Breast epithelium (tissue), 4 donors: ENCODE measurements at regions not wholly inside any gene's neighbourhood (a gene's known extent, or its start where the extent isn't known, plus 50 kb on each side); places are given as distances from the start of the nearest gene placed in this dataset.

Source experiments
- DNase-seq, 2 donors: peaks; one replicate each; pipeline ENCODE4 v3.0.0-alpha.2; 2019; ENCODE audit warnings: low spot score in 2 of 2
- H3K27ac ChIP-seq, 2 donors: fragments of 200-600 bp; sonication (generic) in 1 of 2; one replicate each; pipeline ENCODE4 v1.5.1; 2016 to 2019; ENCODE audit warnings: mild to moderate bottlenecking in 1 of 2
- H3K27me3 ChIP-seq, 2 donors: fragments of 200-600 bp; sonication (generic) in 1 of 2; one replicate each; pipeline versions ENCODE4 v1.5.1 to v1.6.0; 2017 to 2019; ENCODE audit warnings: control low read depth in 1 of 2, mild to moderate bottlenecking in 1 of 2
- H3K36me3 ChIP-seq: fragments of 200-600 bp; one replicate; pipeline ENCODE4 v1.5.1; 2019
- H3K4me1 ChIP-seq, 2 donors: fragments of 200-600 bp; sonication (generic); one replicate each; pipeline ENCODE4 v1.5.1; 2016 to 2019; ENCODE audit warnings: control low read depth in 1 of 2
- H3K4me3 ChIP-seq, 3 donors: fragments of 200-600 bp; sonication (generic); 1 replicate in 2 of 3; 2 replicates in 1 of 3; pipeline ENCODE4 v1.5.1; 2016 to 2019; ENCODE audit warnings: mild to moderate bottlenecking in 3 of 3, moderate library complexity in 2 of 3
- H3K9me3 ChIP-seq, 2 donors: fragments of 200-600 bp; sonication (generic) in 1 of 2; one replicate each; pipeline ENCODE4 v1.5.1; 2016 to 2019; ENCODE audit warnings: control low read depth in 1 of 2
- CTCF ChIP-seq, 3 donors: fragments of 450-650 bp; IDR thresholded peaks; one replicate each; pipeline ENCODE4 v1.5.1; 2016 to 2017; ENCODE audit warnings: antibody characterized with exemption in 3 of 3, mild to moderate bottlenecking in 3 of 3, moderate library complexity in 3 of 3
- POLR2A ChIP-seq: fragments of 450-650 bp; IDR thresholded peaks from one replicate; pipeline ENCODE4 v1.6.1; 2016; ENCODE audit warnings: antibody characterized with exemption, mild to moderate bottlenecking, moderate library complexity
- POLR2AphosphoS5 ChIP-seq, 3 donors: sonication (generic); formaldehyde crosslinking; IDR thresholded peaks; one replicate each; pipeline ENCODE4 v1.6.1; 2017; ENCODE audit warnings: antibody characterized with exemption in 3 of 3
- intact Hi-C: fragments of 100-400 bp; cut with DNase I; formaldehyde crosslinking; loops from one replicate; pipeline ENCODE4 v1.15.1; 2023; ENCODE audit warnings: low total_unique reads

- H3K27ac ChIP-seq, result no peak overlapping the region
- no peak for DNase-seq
- H3K36me3 ChIP-seq, result no peaks in the 10 kb centered on the region
- H3K4me3 ChIP-seq, result no peak overlapping the region
- H3K4me1 ChIP-seq, result no peaks in the 10 kb centered on the region
- intact Hi-C loops, result no loop called here
- no peak for TF ChIP-seq POLR2AphosphoS5 (IDR thresholded peaks at IDR 0.05)
- no peak for TF ChIP-seq POLR2A
- no peak for TF ChIP-seq CTCF (IDR thresholded peaks at IDR 0.05)
- no peaks in the 10 kb centered on the region for H3K9me3 ChIP-seq
- H3K27me3 ChIP-seq, result no peaks in the 10 kb centered on the region
Measured at GRCh38 chr1:218556016-218556415, 210.9 kb downstream of the TGFB2 start.

GRCh38 chr1:218557731-218558130 is 212.6 kb downstream of the TGFB2 start:
- Histone ChIP-seq H3K36me3 (no peaks in the 10 kb centered on the region), H3K4me1 (no peaks in the 10 kb centered on the region), H3K9me3 (no peaks in the 10 kb centered on the region), H3K4me3 (no peak overlapping the region), H3K27ac (no peak overlapping the region), H3K27me3 (no peaks in the 10 kb centered on the region)
- TF ChIP-seq POLR2AphosphoS5 (IDR thresholded peaks at IDR 0.05) (peak in 1 of 3 donors; percentile 17), CTCF (IDR thresholded peaks at IDR 0.05) (no peak), POLR2A (no peak)
- DNase-seq, result peak in 1 of 2 donors; percentile 21
- intact Hi-C loops, result no loop called here

- DNase-seq, result no peak
- H3K27ac ChIP-seq, result no peak overlapping the region
- intact Hi-C loops, result no loop called here
Measured at GRCh38 chr1:218558271-218558810, 213.2 kb downstream of the TGFB2 start.

GRCh38 chr1:218565377-218565776 is 220.2 kb downstream of the TGFB2 start:
- no peak overlapping the region for H3K27ac ChIP-seq
- no peaks in the 10 kb centered on the region for H3K36me3 ChIP-seq
- H3K9me3 ChIP-seq, result no peaks in the 10 kb centered on the region
- no peaks in the 10 kb centered on the region for H3K27me3 ChIP-seq
- intact Hi-C loops, result no loop called here
- no peak for DNase-seq
- no peak for TF ChIP-seq CTCF (IDR thresholded peaks at IDR 0.05)
- no peaks in the 10 kb centered on the region for H3K4me1 ChIP-seq
- H3K4me3 ChIP-seq, result no peak overlapping the region

More at GRCh38 chr1:218558271-218558810, 213.2 kb downstream of the TGFB2 start:
- H3K9me3 ChIP-seq, result no peaks in the 10 kb centered on the region
- no peak overlapping the region for H3K4me3 ChIP-seq
- H3K36me3 ChIP-seq, result no peaks in the 10 kb centered on the region
- H3K4me1 ChIP-seq, result no peaks in the 10 kb centered on the region
- no peaks in the 10 kb centered on the region for H3K27me3 ChIP-seq
- no peak for TF ChIP-seq CTCF (IDR thresholded peaks at IDR 0.05)
- no peak for TF ChIP-seq POLR2A
- no peak for TF ChIP-seq POLR2AphosphoS5 (IDR thresholded peaks at IDR 0.05)

- no peaks in the 10 kb centered on the region for H3K36me3 ChIP-seq
- no peak for TF ChIP-seq CTCF (IDR thresholded peaks at IDR 0.05)
- TF ChIP-seq POLR2A, result no peak
- TF ChIP-seq POLR2AphosphoS5 (IDR thresholded peaks at IDR 0.05), result no peak
- no peaks in the 10 kb centered on the region for H3K9me3 ChIP-seq
- no peak overlapping the region for H3K27ac ChIP-seq
- DNase-seq, result no peak
- intact Hi-C loops, result no loop called here
- no peaks in the 10 kb centered on the region for H3K27me3 ChIP-seq
- no peak overlapping the region for H3K4me3 ChIP-seq
- H3K4me1 ChIP-seq, result no peaks in the 10 kb centered on the region
Measured at GRCh38 chr1:218568962-218569550, 223.9 kb downstream of the TGFB2 start.
